Activated CD8-positive, alpha-beta memory T cell treated with anti-CD3 and anti-CD28 coated beads for 48 hours (primary cell): ENCODE measurements at regions not wholly inside any gene's neighbourhood (a gene's known extent, or its start where the extent isn't known, plus 50 kb on each side); places are given as distances from the start of the nearest gene placed in this dataset.

ENCODE experiments used
- DNase-seq, 3 experiments: peaks; one replicate each; pipeline ENCODE4 v3.0.0-alpha.2; 2020; ENCODE audit warnings: low read depth in 2 of 3, low spot score in 2 of 3

DNA sequence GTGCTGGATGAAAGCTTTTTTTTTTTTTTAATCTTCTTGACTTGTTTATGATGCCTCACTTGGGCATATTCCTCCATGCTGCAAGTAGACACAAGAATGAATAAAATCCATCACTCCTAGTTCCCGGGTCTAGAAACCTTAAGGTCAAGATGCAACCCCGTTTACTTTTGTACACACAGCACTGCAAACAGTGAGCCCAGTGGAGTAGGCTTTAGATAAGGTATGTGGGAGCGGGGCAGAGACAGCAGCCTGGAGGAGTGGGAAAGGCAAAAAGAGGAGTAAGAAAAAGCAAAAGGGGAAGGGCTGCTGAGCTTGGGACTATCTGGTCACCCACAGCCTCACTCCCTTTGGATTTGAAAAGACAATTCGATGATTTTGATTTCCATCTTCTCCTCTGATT lies 429.8 kb upstream of the ARGLU1 start:
- DNase-seq, result no peak

DNA sequence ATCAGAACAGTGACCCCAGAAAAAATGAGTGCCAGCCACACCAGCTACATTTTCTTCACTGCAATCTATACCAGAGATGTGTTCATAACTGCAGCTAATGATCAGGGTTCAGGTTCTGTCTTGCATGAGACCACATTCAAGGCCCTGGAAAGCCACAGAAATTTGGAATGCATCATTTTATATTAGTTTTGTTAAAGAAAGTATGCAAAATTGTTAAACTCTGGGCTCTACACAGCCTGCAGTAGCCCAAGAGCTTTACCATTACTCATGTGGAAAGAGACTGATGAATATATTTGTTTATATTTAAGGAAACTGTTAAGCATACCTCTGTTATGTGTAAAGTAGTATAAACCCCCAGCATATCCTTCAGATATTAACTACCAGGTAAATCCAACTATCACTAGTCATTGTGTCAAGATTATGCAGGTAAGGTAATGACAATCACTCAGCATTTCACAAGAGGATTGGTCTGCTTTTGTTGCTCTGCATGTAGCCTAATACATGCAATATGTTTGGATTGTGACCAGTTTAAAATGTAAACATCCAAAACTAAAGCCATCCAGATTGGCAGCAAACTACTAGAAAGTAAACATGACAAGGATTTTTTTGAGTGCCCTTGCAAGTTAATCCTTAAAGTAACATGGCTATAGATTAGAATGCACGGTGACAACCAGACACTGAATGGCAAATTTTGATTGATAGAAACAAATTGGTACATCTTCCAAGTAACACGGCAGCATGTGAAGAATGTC lies 429.1 kb upstream of the ARGLU1 start:
- no peak for DNase-seq

DNA sequence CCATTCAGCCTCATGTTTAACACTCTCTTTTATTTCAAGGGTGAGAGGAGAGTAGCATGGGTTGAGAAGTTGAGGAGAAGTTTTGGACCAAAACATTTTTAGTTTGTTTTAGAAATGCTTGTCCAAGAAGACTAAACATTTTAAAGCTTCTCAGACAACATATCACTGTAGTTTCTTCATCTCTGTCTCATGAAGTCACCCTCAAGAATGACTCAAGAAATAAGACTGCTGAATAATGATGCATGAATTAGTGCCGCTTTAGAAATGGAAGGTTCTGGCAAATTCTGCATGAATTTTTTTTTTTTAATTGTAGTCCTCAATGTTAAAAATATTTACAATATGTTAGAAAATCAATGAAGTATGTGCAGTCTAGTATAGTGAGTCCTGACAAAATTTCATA lies 422.7 kb upstream of the ARGLU1 start:
- no peak for DNase-seq

DNA sequence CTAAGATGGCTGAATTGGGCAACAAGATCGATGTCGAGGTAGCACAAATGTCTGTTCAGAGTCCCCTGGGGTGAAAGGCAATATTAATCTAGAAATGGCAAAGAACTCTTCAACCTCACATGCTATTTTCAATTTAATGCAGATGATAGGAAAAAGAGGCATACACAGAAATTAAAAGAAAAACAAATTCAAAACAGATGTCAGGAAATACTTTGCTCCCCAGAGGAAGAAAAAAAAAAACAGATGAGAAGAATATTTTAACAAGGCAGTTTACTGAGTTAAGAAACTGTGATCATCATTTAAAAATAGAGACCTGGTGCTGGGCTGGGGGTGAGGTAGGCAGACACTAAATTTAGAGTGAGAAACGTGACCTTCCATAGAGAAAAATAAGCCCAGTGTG lies 421.9 kb upstream of the ARGLU1 start:
- no peak for DNase-seq

DNA sequence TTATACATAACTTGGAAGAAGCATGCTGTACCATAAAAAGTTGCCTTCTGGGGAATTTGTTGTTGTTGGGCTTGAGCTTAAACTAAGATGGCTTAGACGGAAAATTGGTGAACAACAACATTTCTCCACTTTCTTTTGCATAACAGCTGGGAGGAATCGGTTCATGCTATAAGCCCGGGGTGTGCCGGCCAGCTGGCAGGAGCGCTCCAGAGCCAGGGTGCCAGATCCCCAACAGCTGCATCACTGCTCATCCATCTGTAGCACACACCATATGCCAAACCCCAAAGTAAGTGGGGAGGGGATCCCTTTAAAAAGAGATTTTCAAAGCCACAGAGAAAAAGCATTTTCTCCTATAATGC lies 419.5 kb upstream of the ARGLU1 start:
- no peak for DNase-seq

DNA sequence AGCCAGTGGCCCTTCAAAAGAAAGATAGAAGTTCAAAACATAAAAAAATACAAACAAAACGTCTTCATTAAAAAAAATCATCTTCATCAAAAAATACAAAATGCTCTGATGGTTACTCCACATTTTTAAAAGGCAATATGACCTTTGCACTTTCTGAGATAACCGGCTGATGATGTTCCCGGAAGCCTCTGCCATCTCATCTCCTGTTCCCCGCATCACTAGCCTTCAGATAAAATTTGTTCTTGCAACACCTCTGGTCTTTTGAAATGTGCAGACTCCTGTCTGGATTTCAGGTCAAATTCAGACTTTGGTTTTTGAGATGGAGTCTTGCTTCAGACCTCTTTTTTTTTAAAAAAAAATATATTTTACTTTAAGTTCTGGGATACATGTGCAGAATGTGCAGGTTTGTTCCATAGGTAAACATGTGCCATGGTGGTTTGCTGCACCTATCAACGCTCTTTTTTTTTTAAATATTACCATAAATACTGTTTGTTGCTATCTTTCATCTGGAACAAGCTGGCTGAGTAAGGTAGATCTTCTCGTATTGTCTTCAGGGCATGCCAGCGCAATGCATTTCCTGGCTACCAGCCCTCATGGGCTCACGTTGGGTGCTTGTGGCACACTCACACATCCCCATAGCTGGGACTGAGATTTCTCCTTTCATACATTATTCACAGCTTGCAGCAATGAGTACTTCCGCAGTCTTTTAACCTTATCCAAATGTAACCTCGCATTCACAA lies 418.9 kb upstream of the ARGLU1 start:
- no peak for DNase-seq

DNA sequence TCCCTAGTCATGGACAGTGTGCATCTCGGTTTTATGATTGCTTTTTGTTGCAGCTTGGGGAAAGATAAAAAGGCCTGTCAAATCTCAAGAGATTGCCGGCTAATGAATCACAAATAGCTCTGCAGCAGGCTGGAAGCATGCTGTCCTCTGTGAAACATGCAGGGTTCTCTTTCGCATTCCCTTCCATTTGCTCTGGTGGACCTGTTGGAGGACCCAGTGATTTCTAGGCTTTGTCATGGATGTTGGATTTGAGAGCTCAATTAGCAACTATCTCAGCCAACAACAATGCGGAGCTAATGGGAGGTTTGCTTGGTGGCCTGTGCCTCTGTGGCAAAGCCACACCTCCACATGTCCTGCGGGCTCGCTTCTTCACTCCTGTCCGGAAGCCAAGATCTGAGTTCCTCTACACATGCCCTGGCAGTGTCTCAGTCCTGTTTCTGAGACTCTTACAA lies 418.1 kb upstream of the ARGLU1 start:
- no peak for DNase-seq

DNA sequence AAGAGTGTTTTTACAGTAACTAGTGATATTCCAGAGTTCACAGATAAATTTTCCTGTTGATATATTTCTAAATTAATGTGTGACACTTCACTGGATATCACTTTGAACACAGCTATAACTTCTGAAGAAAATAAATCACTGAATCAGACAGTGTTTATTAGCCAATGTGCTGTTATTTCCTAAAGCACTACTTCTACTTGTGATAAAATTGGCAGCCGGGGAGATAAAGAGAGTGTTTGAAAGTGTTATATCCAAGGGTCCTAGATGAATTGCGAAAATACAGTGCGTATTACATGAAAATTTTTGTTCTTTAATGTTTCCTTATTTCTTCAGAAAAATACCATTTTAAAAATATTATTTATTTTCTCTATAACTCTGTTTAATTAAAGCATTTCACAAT lies 417.5 kb upstream of the ARGLU1 start:
- DNase-seq, result no peak

DNA sequence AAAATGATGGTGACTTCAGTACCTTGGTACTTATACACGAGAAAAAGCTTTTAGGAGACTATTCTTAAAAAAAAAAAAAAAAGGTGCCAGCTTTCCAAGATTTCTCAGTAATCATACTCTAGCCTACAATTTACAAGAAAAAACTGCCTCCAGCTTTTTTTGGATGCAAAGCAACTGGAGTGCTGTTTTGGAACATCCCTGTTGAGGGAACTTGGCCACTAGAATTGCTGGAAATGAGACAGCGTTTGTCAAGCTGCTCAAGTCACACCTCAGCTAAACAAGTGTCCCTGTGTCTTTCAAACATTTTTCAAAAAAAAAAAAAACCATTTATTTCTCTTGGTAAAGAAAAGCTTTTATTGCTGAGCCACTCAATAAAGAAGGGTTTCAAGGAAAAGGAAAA lies 413.1 kb upstream of the ARGLU1 start:
- no peak for DNase-seq

DNA sequence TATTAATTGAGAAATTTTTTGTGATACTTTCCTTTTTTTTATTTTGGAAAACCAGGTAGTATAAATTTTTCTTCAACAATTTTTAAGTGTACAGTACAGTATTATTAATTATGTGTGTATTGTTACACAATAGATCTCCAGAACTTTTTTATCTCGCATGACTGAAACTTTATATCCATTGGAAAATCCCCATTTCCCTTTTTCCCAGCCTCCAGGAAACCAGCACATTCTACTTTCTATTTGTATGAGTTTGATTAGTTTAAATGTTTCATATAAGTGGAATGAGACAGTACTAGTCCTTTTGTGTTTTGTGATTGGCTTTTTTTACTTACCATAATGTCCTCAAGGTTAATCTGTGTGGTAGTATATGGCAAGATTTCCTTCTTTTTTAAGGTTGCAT lies 399.5 kb upstream of the ARGLU1 start:
- no peak for DNase-seq

DNA sequence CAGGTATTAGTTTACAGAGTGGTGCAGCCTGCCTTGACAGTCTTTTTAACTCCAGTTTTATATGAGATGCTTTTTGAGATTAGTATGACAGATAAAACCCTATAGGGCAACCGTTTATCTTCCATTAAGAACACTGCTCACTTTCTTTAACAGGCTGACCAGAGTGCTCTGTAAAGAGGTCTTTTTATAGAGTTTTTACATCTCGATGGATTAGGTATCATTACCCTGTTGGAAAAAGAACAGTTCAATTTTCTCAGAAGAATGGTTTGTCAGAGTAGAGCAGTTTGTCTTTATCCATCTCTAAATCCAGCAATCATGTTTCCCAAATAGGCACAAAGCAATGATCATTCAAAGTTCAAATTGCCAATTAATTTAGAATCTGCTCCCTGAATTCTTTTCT lies 395.2 kb upstream of the ARGLU1 start:
- no peak for DNase-seq

DNA sequence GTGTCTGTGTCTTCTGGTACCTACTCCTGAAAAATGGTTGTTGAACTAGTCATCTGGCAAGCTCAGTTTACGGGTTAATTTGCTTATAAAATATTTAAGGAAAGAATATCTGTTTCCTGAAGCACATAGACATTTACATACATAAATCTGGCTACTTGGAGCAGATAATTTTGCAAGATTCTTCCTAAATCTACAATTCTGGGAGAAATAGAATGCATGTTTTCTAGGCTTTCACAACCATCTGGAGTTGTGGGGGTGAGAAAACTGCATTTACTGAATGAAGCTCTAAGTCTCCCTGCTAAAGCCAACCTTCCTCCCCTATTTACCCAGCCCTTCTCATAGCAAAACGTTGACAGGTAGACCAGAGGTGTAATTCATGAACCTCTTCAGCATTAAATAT lies 393.7 kb upstream of the ARGLU1 start:
- no peak for DNase-seq

DNA sequence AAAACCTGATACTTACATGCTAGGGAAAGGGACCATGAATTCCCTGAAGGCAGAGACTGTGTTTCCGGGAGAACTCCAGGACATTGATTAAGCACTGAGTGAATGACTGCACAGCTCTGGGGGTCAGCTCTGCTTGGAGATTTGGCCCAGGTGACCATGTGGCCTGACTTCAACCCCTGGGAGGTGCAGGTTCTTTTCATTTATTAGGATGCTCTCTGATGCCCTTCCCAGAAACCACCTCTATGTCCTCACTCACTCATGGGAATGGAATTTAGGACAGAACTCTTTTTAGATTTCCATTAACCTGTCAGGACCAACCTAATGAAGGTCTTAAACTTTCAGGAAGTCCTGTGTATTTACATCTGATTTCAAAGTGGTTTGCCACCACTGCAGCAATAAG lies 393.3 kb upstream of the ARGLU1 start:
- DNase-seq, result no peak

DNA sequence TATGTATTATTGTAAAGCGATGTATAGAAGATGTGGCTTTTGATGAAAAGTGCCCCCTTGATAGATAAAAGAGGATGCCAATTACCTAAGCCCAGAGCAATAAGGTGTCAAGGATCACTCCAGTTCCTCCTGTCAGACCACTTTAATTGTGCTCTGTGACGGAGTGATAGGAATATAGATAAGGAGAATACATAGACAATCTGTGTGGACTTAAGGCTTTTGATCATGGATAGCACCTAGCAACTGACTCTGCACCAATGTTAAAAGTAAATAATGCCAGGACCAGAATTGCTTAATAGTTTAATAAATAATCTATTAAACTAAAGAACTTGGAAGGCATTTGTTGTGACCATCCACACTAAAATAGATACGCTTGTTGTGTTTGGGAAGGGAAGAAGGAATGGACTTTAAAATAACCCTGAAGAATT lies 390.7 kb upstream of the ARGLU1 start:
- no peak for DNase-seq

DNA sequence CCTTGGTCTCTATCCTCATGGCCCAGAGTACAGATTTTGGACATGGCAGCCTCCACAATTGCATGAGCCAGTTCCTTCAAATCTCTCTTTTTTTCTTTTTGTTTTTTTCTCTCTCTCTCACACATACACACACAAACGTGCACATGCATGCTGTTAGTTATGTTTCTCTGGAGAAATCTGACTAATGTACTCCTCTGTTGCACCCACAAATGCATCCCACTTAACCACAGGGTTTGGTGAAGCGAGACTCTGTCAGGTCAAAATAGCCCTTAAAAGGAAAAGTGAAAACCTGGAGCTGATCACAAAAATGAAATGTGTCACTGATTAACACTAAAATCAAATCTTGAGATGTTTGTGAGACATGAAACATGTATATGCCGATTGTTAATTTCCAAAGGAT lies 374.6 kb upstream of the ARGLU1 start:
- DNase-seq, result no peak

DNA sequence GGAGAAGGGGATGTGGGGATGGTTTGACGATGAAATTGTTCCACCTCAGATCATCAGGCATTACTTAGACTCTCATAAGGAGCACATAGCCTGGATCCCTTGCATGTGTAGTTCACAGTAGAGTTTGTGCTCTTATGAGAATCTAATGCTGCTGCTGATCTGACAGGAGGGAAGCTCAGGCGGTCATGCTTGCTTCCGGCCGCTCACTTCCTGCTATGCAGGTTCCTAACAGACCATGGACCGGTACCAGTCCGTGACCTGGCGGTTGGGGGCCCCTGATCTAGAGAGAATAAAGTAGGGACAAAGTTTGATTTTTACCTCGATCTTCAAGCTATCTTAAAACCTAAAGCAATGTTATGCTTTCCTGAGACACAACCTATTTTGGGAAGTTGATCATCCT lies 373.8 kb upstream of the ARGLU1 start:
- no peak for DNase-seq

DNA sequence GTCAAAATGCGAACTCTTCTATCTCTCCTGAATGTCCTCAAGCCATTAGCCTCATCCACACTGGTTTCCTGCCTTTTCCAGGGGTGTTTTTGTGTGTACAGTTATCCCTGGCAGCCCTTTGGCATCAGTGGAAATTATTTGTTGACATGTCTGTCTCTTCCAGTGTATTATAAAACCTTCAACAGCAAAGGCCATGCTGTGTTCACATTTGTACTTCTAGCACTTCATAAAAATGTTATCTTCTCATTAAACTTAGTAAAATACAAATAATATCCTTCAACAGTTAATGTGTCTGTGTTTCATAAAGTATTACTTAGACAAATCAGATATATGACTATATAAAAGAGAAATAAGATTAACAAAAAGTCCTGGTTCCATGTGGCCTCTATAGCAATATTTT lies 359.5 kb upstream of the ARGLU1 start:
- no peak for DNase-seq

DNA sequence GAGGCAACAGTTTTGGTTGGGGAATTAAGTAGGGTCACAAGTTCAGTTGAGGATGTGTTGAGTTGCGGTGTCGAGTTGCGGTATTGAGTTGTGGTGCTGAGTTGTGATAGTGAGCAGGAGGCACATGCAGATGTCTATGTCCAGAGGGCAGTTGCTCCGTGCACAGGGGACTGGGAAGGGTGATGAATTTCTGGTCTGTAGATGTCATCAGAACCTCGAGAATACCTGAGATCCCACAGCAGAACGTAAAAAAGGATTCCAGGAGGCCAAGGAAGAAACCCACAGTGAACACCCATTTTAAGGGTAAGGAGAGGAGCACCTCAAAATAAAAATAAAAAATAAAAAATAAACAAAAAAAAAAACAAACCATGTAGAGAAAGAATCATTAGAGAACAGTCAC lies 354.4 kb upstream of the ARGLU1 start:
- no peak for DNase-seq

DNA sequence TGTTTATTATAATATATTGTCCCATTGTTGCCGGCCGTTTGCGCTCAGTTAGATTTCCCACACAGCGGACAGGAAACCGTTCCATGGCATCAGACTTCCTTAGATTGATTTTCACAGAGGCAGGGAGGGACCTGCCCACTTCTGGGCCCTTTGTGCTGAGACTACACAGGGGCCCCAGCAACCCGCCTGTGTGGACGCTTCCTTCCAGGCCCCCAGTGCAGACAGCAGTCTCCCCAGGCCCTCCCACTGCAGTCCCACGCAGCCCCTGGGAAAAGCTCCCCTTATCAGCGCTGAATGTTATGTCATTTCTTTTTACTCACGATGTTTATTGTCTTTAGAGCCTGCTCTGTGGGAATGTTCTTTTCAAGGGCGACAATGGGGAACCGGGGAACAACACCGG lies 351.7 kb upstream of the ARGLU1 start:
- DNase-seq, result no peak

DNA sequence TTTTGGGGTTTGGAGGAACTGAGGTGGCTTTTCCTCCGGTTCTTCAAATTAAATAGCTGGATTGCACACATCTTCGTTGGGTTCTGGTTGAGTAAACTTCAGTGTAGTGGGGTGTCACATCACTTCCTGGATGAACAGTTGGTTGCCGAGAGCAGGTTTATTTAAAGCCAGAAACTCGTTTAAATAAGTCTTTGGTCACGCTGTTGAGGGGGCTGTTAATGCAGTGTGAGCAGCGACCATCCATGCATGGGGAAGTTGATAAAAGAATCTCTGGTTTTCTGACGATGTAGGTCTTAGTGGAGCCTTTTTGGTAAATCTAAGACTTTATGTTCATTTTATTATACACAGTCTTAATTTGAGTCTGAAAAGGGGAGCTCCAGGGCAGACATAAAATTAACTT lies 351.2 kb upstream of the ARGLU1 start:
- DNase-seq, result no peak

DNA sequence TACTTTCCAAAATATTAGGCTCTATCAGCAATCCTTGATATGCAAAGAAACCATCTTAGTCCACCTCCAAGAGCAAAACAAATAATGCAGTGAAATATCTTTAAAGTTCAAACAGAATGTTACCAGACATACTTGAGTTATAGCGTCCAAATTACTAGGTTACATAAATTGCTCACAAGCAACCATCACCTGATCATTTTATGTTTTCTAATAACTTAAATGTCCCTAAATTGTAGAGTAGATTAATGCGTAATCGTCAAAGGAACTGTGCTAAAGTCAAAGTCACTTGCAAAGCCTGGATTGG lies 350.6 kb upstream of the ARGLU1 start:
- DNase-seq, result no peak

DNA sequence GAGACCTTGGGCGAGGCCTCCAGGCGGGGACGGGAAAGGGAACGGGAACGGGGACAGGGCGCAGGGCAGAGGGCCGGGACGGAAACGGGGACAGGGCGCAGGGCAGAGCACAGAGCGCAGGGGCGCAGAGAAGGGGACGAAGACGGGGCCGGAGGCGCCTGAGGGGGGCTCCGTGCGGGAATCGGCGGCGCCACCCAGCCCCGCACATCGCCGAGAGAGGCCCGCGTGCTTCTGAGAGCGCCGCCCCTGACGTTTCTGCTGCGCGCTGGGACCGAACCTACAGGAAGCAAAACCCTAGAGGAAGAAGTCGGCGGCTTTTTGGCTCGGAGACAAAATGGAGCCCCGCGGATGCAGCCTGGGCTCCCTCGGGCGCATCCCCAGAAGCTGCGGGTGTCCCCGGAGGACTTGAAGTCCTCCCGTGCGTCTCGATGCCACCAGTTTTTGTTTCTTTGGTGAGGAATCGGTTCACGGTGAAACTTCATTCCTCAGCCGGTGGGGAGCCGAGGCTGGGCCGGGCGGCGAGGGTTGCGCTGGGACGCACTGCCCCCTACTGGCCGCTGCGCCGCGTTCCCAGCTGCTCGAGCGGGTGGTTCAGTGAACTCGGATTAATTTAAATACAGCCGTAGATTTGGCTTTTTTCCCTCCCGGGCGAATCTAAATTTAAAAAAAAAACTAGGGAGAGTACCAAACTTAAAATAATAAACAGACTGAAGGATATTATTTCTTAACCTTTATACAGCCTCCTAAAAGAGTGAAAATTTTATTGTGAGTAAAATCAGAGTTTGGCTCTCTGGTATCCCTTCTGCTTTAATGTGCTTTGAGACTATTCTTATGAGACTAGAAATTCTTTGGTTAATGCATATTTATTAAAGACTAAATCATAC lies 350.0 kb upstream of the ARGLU1 start:
- peak; percentile 46 to 55 (median 46) for DNase-seq
